DND-41 (cell line): ENCODE measurements at regions not wholly inside any gene's neighbourhood (a gene's known extent, or its start where the extent isn't known, plus 50 kb on each side); places are given as distances from the start of the nearest gene placed in this dataset.

Experiments
- ATAC-seq: fragments of 200-7000 bp; cut with Tn5 transposase; 3 replicates; pipeline ENCODE4 v1.9.1; 2021; ENCODE audit warnings: low read depth; ENCODE audit not compliant: insufficient read depth
- DNase-seq: peaks from one replicate; pipeline ENCODE4 v3.0.0-alpha.2; 2020
- H2AFZ ChIP-seq: 2 replicates; pipeline ENCODE4 v1.6.0; 2012; ENCODE audit warnings: low read depth, low read length
- H3K27ac ChIP-seq: 2 replicates; pipeline ENCODE4 v1.5.1; 2012; ENCODE audit warnings: low read length, inconsistent platforms
- H3K27me3 ChIP-seq: fragments of 200-600 bp; sonication (generic); 2 replicates; pipeline ENCODE4 v1.6.0; 2012; ENCODE audit warnings: low read length, mild to moderate bottlenecking, inconsistent platforms; ENCODE audit not compliant: insufficient read depth, poor library complexity
- H3K36me3 ChIP-seq: 2 replicates; pipeline ENCODE4 v1.5.1; 2012; ENCODE audit warnings: low read length, inconsistent platforms; ENCODE audit not compliant: insufficient read depth
- H3K4me1 ChIP-seq: 2 replicates; pipeline ENCODE4 v1.5.1; 2012; ENCODE audit warnings: mild to moderate bottlenecking, low read length; ENCODE audit not compliant: insufficient read depth
- H3K4me2 ChIP-seq: 2 replicates; pipeline ENCODE4 v1.6.0; 2012; ENCODE audit warnings: mild to moderate bottlenecking, moderate library complexity, low read length, inconsistent platforms; ENCODE audit not compliant: insufficient read depth
- H3K4me3 ChIP-seq, 2 experiments: fragments of 200-600 bp in 1 of 2; shearing (Covaris generic) in 1 of 2; 2 replicates each; pipeline ENCODE4 v1.5.1; 2012 to 2016; ENCODE audit warnings: inconsistent platforms in 2 of 2, low read length in 2 of 2, mild to moderate bottlenecking in 2 of 2, low read depth in 1 of 2, moderate library complexity in 1 of 2
- H3K79me2 ChIP-seq: 2 replicates; pipeline ENCODE4 v1.6.0; 2012; ENCODE audit warnings: low read length, inconsistent platforms; ENCODE audit not compliant: insufficient read depth
- H3K9ac ChIP-seq: 2 replicates; pipeline ENCODE4 v1.6.0; 2012; ENCODE audit warnings: low read depth, mild to moderate bottlenecking, inconsistent platforms, low read length, moderate library complexity
- H3K9me3 ChIP-seq: 2 replicates; pipeline ENCODE4 v1.5.1; 2012; ENCODE audit warnings: low read length, moderate library complexity, mild to moderate bottlenecking, inconsistent platforms; ENCODE audit not compliant: insufficient read depth, severe bottlenecking
- H4K20me1 ChIP-seq: 2 replicates; pipeline ENCODE4 v1.6.0; 2012; ENCODE audit warnings: low read length; ENCODE audit not compliant: insufficient read depth
- EZH2 ChIP-seq: IDR thresholded peaks from 3 replicates; pipeline ENCODE4 v1.6.1; 2012; ENCODE audit warnings: borderline replicate concordance, low read depth, mild to moderate bottlenecking, moderate library complexity, low read length, inconsistent platforms; ENCODE audit not compliant: severe bottlenecking
- TF ChIP-seq, protein P1 (sequence below): IDR thresholded peaks from 2 replicates; pipeline ENCODE4 v1.5.1; 2012; ENCODE audit warnings: borderline replicate concordance, low read length, moderate library complexity, mild to moderate bottlenecking; ENCODE audit not compliant: poor library complexity, severe bottlenecking; ENCODE audit errors: extremely low read depth

DNA sequence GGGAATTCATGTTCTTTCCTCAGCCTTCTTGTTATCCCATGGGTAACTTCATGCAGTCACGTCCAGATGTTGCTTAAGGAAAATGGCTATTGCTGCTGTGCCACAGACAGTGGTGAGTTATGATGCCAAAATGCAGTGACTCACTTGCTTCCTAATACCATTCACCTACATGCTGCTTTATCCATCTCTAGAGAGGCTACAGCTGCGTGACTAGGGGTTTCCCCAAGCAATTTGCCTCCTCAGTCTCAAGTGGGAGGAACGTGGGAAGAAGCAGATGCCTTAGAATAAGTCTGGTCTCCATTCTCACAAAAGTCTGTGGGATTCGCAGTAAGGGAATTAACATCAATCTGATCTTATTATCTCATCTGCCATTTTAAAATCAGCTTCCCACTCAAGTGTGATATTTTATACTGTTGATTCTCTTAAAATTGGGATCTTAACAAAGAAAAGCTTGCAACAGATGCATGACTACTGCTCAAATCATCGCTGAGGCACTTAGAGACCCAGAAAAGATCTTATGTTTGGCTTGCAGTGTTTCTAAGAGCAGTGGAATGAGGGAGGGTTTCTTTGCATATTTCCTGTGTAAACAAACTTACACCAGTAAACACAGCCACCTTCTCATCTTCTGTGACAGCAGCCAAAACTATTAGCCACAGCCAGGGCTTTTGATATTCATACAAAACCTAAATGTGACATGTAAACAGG lies 62.0 kb upstream of the ACP3 start:
- Histone ChIP-seq H3K9ac (no peak overlapping the region), H3K79me2 (no peaks in the 10 kb centered on the region), H3K4me3 (no peak overlapping the region), H4K20me1 (no peaks in the 10 kb centered on the region), H2AFZ (no peak overlapping the region), H3K27me3 (peaks cover 2% of the 10 kb centered on the region), H3K36me3 (no peaks in the 10 kb centered on the region), H3K9me3 (no peaks in the 10 kb centered on the region), H3K4me2 (no peak overlapping the region), H3K4me1 (no peaks in the 10 kb centered on the region), H3K27ac (no peak overlapping the region)
- DNase-seq: no peak
- ATAC-seq: no peak
- TF ChIP-seq, protein P1, sequence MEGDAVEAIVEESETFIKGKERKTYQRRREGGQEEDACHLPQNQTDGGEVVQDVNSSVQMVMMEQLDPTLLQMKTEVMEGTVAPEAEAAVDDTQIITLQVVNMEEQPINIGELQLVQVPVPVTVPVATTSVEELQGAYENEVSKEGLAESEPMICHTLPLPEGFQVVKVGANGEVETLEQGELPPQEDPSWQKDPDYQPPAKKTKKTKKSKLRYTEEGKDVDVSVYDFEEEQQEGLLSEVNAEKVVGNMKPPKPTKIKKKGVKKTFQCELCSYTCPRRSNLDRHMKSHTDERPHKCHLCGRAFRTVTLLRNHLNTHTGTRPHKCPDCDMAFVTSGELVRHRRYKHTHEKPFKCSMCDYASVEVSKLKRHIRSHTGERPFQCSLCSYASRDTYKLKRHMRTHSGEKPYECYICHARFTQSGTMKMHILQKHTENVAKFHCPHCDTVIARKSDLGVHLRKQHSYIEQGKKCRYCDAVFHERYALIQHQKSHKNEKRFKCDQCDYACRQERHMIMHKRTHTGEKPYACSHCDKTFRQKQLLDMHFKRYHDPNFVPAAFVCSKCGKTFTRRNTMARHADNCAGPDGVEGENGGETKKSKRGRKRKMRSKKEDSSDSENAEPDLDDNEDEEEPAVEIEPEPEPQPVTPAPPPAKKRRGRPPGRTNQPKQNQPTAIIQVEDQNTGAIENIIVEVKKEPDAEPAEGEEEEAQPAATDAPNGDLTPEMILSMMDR: no peak
- TF ChIP-seq EZH2: no peak

DNA sequence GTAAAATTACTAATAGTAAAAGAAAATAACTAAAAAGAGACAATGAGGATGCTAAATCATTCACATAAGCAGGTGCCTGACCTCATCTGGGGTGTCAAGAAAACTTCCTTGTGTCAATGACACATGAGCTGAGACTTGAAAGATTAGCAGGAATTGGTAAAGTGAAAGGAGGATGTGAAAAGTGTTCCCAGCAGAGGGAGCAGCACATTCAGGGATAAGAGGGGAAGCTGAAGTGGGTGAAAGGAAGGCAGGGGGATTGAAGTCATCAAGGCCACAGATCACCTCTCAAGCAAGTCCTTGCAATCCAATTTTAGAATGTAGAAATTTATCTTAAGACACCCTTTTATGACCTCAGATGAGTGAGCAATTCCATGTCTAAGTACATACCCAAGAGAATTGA lies 60.2 kb upstream of the ACP3 start:
- H3K9ac ChIP-seq: no peak overlapping the region
- H3K27me3 ChIP-seq: no peaks in the 10 kb centered on the region
- no peaks in the 10 kb centered on the region for H3K79me2 ChIP-seq
- no peaks in the 10 kb centered on the region for H3K4me1 ChIP-seq
- ATAC-seq (no peak), DNase-seq (peak; percentile 5)
- no peaks in the 10 kb centered on the region for H3K9me3 ChIP-seq
- no peak for TF ChIP-seq EZH2
- TF ChIP-seq, protein P1: peak; percentile 42
- H2AFZ ChIP-seq: no peak overlapping the region
- no peak overlapping the region for H3K4me3 ChIP-seq
- H3K4me2 ChIP-seq: no peak overlapping the region
- no peaks in the 10 kb centered on the region for H4K20me1 ChIP-seq
- H3K36me3 ChIP-seq: no peaks in the 10 kb centered on the region
- no peak overlapping the region for H3K27ac ChIP-seq

DNA sequence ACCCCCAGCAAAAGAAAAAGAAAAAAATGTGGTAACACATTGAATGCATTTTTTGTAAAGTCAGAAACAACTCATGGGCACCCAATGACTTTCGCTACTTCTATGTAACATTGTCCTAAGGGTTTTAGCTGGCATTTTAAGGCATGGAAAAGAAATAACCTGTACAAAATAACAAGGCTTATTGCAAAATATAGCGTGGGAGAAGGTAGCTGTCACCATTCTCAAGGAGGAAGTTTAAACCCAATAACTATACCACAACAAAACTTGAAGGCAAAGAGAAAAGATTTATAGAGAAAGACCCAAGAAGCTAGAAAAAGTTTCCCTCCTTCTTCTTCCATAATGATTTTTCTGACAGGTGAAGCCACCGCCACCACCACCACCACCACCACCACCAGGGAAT lies 55.7 kb upstream of the ACP3 start:
- Histone ChIP-seq H2AFZ (no peak overlapping the region), H3K9me3 (no peaks in the 10 kb centered on the region), H4K20me1 (no peaks in the 10 kb centered on the region), H3K36me3 (no peaks in the 10 kb centered on the region), H3K4me3 (no peak overlapping the region), H3K27me3 (peaks cover 10% of the 10 kb centered on the region), H3K27ac (no peak overlapping the region), H3K9ac (no peak overlapping the region), H3K4me1 (no peaks in the 10 kb centered on the region), H3K4me2 (no peak overlapping the region), H3K79me2 (no peaks in the 10 kb centered on the region)
- ATAC-seq: no peak
- no peak for TF ChIP-seq EZH2
- TF ChIP-seq, protein P1: no peak
- no peak for DNase-seq
